Upper lobe of left lung (tissue), 4 donors: ENCODE measurements at regions not wholly inside any gene's neighbourhood (a gene's known extent, or its start where the extent isn't known, plus 50 kb on each side); places are given as distances from the start of the nearest gene placed in this dataset.

Source experiments
- EP300 ChIP-seq, 4 donors: sonication (generic); formaldehyde crosslinking; IDR thresholded peaks; one replicate each; pipeline ENCODE4 v1.5.1; 2017; ENCODE audit warnings: antibody characterized with exemption in 4 of 4, control low read depth in 2 of 4
- POLR2A ChIP-seq, 4 donors: fragments of 450-650 bp; IDR thresholded peaks; one replicate each; pipeline ENCODE4 v1.5.1; 2016 to 2017; ENCODE audit warnings: antibody characterized with exemption in 4 of 4, mild to moderate bottlenecking in 2 of 4
- POLR2AphosphoS5 ChIP-seq, 2 donors: sonication (generic); formaldehyde crosslinking; IDR thresholded peaks; one replicate each; pipeline ENCODE4 v1.5.1; 2017; ENCODE audit warnings: antibody characterized with exemption in 2 of 2
- TF ChIP-seq, protein P1 (sequence below), 6 experiments: fragments of 450-650 bp in 4 of 6; fragments of 200-600 bp in 2 of 6; sonication (generic) in 2 of 6; IDR thresholded peaks; one replicate each; pipeline ENCODE4 v1.5.1; 2016 to 2019; ENCODE audit warnings: antibody characterized with exemption in 6 of 6

DNA sequence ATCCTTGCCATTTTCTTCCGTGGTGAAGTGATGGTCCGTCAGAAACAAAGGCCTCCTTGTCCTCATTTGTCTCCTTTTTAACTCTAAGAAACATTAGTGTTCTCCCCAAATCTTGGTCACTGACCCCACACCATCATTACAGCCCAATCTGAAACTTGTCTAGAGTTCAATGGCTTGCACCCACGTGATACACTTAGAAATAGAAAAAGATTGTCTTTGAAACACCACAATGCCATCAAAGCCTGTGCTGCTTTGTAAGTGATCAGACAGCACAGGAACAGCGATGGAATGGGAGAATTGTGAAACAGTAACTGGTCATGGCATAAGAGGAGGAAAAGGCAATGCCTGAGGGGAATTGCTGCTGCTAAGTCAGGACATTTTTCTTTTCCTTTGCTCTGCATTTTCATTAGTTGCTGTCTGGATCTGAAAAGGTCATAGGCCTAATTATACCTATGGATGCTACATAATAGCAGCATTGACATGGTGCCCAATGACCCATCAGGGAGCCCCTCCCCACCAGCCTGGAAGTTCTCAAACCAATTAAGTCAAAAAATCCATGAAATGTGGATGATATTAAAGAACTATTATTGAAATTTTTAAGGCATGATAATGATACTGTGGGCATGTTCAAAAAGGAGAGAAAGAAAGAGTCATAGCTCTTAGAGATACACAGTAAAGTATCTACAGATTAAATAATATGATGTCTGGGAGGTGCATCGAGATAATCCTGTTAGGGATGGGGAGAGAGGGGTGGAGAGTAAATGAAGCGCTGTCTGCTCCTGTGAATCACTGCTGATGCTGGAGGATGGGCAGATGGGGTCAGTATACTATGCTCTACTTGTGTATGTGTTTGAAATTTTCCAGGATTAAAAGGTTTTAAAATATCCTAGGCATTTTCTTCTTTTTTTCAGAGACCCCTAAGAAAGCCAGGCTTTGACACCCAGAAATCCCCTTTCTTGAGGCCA, 83.6 kb downstream of the ENC1 start:
- TF ChIP-seq, protein P1, sequence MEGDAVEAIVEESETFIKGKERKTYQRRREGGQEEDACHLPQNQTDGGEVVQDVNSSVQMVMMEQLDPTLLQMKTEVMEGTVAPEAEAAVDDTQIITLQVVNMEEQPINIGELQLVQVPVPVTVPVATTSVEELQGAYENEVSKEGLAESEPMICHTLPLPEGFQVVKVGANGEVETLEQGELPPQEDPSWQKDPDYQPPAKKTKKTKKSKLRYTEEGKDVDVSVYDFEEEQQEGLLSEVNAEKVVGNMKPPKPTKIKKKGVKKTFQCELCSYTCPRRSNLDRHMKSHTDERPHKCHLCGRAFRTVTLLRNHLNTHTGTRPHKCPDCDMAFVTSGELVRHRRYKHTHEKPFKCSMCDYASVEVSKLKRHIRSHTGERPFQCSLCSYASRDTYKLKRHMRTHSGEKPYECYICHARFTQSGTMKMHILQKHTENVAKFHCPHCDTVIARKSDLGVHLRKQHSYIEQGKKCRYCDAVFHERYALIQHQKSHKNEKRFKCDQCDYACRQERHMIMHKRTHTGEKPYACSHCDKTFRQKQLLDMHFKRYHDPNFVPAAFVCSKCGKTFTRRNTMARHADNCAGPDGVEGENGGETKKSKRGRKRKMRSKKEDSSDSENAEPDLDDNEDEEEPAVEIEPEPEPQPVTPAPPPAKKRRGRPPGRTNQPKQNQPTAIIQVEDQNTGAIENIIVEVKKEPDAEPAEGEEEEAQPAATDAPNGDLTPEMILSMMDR (IDR thresholded peaks at IDR 0.05), result no peak
- TF ChIP-seq POLR2A (IDR thresholded peaks at IDR 0.05), result no peak
- TF ChIP-seq EP300 (IDR thresholded peaks at IDR 0.05), result no peak
- no peak for TF ChIP-seq POLR2AphosphoS5 (IDR thresholded peaks at IDR 0.05)
